Stimulated activated CD4-positive, alpha-beta T cell treated with anti-CD3 and anti-CD28 coated beads, TNF-alpha, amount 100 ng/mL, for 48 hours (primary cell): ENCODE measurements at regions not wholly inside any gene's neighbourhood (a gene's known extent, or its start where the extent isn't known, plus 50 kb on each side); places are given as distances from the start of the nearest gene placed in this dataset.

Experiments
- DNase-seq, 3 donors: peaks; one replicate each; pipeline ENCODE4 v3.0.0-alpha.2; 2020; ENCODE audit warnings: low read depth in 3 of 3

GRCh38 chr5:74342948-74343682, 297.4 kb downstream of the ENC1 start:
- DNase-seq: no peak

- DNase-seq: no peak
Measured at GRCh38 chr5:74342182-74342581, 298.3 kb downstream of the ENC1 start.

GRCh38 chr5:74341221-74341620, 299.3 kb downstream of the ENC1 start:
- DNase-seq: no peak

GRCh38 chr5:74340476-74340875, 300.1 kb downstream of the ENC1 start:
- no peak for DNase-seq

- DNase-seq: no peak
Measured at GRCh38 chr5:74337984-74338310, 302.6 kb downstream of the ENC1 start.

GRCh38 chr5:74337254-74337983, 303.1 kb downstream of the ENC1 start:
- no peak for DNase-seq

- DNase-seq: no peak
Measured at GRCh38 chr5:74336297-74336696, 304.2 kb downstream of the ENC1 start.

- no peak for DNase-seq
Measured at GRCh38 chr5:74334762-74335384, 305.7 kb downstream of the ENC1 start.

- DNase-seq: no peak
Measured at GRCh38 chr5:74334062-74334761, 306.3 kb downstream of the ENC1 start.

GRCh38 chr5:74333430-74333829, 307.1 kb downstream of the ENC1 start:
- no peak for DNase-seq

GRCh38 chr5:74332682-74333081, 307.8 kb downstream of the ENC1 start:
- no peak for DNase-seq

GRCh38 chr5:74332006-74332405, 308.5 kb downstream of the ENC1 start:
- no peak for DNase-seq

GRCh38 chr5:74328221-74328630, 312.3 kb downstream of the ENC1 start:
- DNase-seq: no peak

GRCh38 chr5:74327339-74327685, 313.2 kb downstream of the ENC1 start:
- DNase-seq: no peak

- peak; percentile 42 to 64 (median 47) for DNase-seq
Measured at GRCh38 chr5:74326571-74327338, 313.8 kb downstream of the ENC1 start.

- no peak for DNase-seq
Measured at GRCh38 chr5:74325866-74326265, 314.7 kb downstream of the ENC1 start.

GRCh38 chr5:74324556-74324955, 316.0 kb downstream of the ENC1 start:
- DNase-seq: no peak

GRCh38 chr5:74322944-74323343, 317.6 kb downstream of the ENC1 start:
- no peak for DNase-seq

GRCh38 chr5:74322191-74322590, 318.3 kb downstream of the ENC1 start:
- DNase-seq: no peak

GRCh38 chr5:74321326-74321725, 319.2 kb downstream of the ENC1 start:
- DNase-seq: no peak

- DNase-seq: no peak
Measured at GRCh38 chr5:74320526-74320925, 320.0 kb downstream of the ENC1 start.

- DNase-seq: peak in 2 of 3 donors; percentile 20 to 27
Measured at GRCh38 chr5:74319076-74319475, 321.5 kb downstream of the ENC1 start.
